AG09309 (cell line): ENCODE measurements at regions not wholly inside any gene's neighbourhood (a gene's known extent, or its start where the extent isn't known, plus 50 kb on each side); places are given as distances from the start of the nearest gene placed in this dataset.

Source experiments
- DNase-seq: peaks from one replicate; pipeline ENCODE4 v3.0.0-alpha.2; 2010; ENCODE audit warnings: low read depth
- H3K4me3 ChIP-seq: 2 replicates; pipeline ENCODE4 v1.5.1; 2011; ENCODE audit warnings: mild to moderate bottlenecking, low read depth, low read length, moderate library complexity; ENCODE audit not compliant: control insufficient read depth
- TF ChIP-seq, protein P1 (sequence below): IDR thresholded peaks from 2 replicates; pipeline ENCODE4 v1.5.1; 2011; ENCODE audit warnings: mild to moderate bottlenecking, low read depth, low read length, inconsistent platforms; ENCODE audit not compliant: insufficient read depth, control insufficient read depth; ENCODE audit errors: missing control alignments

DNA sequence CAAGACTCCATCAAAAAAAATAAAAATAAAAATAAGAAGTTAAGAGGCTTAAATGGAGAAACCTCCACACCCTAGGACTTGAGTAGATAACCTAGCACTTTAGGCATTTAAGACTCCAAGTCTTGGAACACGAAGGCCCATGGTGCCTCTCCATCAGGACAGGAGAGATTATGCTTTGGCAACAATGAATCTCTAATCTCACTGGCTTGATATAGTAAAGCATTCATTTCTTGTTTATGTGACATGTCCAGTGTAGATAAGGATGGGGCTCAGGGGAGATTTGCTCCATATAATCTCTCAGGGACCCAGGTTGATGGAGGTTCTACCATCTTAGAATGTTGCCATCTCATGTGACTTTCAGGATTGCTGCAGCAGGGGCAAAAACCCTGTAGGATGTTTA, 117.7 kb upstream of the FUT8 start:
- no peak for DNase-seq
- TF ChIP-seq, protein P1, sequence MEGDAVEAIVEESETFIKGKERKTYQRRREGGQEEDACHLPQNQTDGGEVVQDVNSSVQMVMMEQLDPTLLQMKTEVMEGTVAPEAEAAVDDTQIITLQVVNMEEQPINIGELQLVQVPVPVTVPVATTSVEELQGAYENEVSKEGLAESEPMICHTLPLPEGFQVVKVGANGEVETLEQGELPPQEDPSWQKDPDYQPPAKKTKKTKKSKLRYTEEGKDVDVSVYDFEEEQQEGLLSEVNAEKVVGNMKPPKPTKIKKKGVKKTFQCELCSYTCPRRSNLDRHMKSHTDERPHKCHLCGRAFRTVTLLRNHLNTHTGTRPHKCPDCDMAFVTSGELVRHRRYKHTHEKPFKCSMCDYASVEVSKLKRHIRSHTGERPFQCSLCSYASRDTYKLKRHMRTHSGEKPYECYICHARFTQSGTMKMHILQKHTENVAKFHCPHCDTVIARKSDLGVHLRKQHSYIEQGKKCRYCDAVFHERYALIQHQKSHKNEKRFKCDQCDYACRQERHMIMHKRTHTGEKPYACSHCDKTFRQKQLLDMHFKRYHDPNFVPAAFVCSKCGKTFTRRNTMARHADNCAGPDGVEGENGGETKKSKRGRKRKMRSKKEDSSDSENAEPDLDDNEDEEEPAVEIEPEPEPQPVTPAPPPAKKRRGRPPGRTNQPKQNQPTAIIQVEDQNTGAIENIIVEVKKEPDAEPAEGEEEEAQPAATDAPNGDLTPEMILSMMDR, result no peak
- no peak overlapping the region for H3K4me3 ChIP-seq

DNA sequence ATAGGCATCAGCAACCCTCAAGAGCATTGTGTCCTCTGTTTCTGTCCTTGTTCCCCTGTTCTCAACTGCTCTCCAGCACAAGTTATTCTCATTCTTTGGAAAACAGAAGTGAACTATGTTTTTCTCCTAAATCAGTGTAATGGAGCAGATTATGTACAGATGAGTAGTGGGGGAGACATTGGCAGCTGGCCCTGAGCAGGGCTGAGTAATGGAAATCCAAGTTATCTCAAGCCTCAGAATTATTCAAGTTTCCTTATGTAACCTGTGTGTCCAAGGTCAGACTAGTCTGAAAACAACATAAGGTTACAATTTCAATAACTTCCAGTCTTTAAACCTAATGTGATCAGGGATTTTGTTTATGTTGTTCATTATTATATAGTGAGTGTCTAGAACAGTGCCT, 116.1 kb upstream of the FUT8 start:
- TF ChIP-seq, protein P1, result no peak
- H3K4me3 ChIP-seq, result no peak overlapping the region
- DNase-seq, result no peak

DNA sequence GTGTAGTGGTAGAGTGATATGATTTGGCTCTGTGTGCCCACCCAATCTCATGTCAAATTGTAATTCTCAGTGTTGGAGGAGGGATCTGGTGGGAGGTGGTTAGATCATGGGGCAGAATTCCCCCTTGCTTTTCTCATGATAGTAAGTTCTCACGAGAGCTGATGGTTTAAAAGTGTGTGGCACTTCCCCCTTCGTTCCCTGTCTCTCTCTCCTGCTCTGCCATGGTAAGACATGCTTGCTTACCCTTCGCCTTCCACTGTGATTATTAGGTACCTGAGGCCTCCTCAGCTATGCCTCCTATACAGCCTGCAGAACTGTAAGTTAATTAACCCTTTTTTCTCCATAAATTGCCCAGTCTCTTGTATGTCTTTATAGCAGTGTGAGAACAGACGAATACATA, 115.7 kb upstream of the FUT8 start:
- no peak for DNase-seq
- no peak overlapping the region for H3K4me3 ChIP-seq

DNA sequence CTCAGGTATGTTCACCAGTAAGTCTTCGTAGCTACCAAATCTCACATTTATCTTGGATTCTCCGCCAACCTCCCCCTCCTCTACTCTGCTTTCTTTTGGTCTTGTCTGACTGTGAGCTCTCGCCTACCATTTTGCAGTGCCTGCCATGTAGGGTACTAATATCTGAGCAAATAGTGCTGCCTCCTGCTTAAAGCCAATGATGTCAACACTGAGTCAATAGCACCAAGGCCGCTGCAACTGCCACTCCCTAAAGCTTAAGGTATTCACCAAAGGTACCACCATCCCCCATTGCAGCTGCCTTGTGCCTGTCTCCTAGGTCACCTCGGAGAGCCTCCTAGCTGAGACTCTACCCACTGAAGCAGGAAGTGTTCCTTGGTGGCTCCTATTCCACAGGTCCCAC, 114.8 kb upstream of the FUT8 start:
- no peak for DNase-seq
- TF ChIP-seq, protein P1, result no peak
- no peak overlapping the region for H3K4me3 ChIP-seq

More for the DNA sequence above, 115.7 kb upstream of the FUT8 start:
- TF ChIP-seq, protein P1, result no peak

DNA sequence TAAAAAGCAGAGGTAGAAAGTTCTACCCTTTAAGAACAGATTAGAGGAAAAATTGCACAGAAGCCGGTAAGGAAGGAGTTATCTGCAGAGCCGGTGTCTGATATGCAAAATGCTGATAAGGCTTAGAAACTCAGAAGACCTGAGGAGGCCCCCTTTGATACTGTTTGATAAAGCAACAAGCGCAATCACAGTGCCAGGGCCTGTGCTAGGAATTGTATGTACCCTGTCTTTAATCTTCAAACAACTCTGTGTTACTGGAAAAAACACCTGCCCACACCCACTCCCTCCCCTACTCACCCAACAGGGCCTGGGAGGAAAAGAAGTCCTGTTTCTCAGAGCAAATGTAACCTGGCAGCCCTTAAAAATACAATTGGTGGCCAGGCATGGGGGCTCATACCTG, 112.7 kb upstream of the FUT8 start:
- TF ChIP-seq, protein P1, result no peak
- DNase-seq, result no peak

DNA sequence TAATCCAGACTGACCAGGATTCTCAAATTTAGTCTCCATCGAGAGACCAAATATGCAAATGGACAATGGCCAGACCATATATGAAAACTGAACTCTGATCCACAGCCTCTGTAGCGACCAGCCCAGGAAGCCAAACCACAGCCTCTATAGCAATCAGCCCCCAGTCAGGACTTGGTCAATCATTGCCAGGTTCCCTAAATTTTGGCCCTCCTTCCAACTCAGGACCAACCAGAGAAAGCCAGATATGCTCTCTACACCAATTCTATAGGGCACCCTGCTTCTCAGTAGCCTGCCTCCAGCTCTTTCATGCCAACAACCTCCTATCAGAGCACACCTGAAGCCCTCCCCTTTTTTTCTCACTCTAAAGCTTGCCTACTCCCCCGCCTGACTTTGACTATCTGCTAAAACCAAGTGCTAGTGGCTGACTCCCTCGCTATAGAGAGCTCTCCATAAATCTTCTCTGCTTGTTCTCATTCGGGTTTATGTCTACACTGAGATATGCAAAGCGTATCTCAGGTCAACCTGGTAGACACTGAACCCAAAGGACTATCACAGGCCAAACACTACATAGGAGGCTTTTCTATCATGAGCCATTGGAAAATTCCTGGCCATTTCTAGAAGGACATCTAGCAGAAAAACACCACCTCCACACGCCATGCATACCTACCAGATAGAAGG, 110.5 kb upstream of the FUT8 start:
- TF ChIP-seq, protein P1, result no peak
- no peak for DNase-seq

More for the DNA sequence above, 112.7 kb upstream of the FUT8 start:
- no peak overlapping the region for H3K4me3 ChIP-seq

DNA sequence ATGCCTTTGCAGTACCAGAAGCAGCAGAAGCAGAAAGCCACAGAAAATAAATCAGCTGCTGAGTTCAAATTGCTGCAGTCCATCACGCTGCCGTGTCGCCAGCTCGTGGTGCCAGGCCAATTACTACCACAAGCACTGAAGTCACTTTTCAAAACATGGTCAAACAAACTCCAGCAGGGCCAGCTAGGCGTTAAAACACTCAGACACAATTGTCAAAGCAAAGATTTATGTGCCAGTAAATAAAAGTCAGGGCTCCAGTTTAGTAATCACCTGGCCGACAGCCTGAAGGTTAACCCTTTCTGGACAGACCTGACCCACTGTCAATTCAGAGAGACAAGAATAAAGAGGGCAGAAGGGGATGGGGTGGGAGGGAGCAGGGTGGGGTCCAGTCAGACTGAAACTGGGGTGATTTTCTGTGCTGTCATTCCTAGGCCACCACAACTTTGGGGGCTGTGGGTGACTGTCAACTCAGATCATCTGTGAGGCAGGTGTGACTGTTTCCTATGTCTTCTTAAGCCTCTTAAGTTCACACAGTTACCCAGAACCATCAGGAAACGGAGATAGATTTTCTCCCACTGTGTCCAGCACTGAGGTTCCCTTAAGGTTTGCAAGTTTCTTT, 109.8 kb upstream of the FUT8 start:
- TF ChIP-seq, protein P1, result no peak
- no peak overlapping the region for H3K4me3 ChIP-seq
- DNase-seq, result no peak

More for the DNA sequence above, 110.5 kb upstream of the FUT8 start:
- H3K4me3 ChIP-seq, result no peak overlapping the region
